Fibroblast of lung (primary cell): ENCODE measurements at regions not wholly inside any gene's neighbourhood (a gene's known extent, or its start where the extent isn't known, plus 50 kb on each side); places are given as distances from the start of the nearest gene placed in this dataset.

Experiments
- DNase-seq, 2 donors: peaks; one replicate each; pipeline versions ENCODE4 v3.0.0 to v3.0.0-alpha.2; 2010; ENCODE audit warnings: low read depth in 2 of 2
- H2AFZ ChIP-seq: 2 replicates; pipeline ENCODE4 v1.5.1; 2012; ENCODE audit warnings: low read length, control low read depth, inconsistent platforms
- H3K27ac ChIP-seq: 2 replicates; pipeline ENCODE4 v1.5.1; 2011; ENCODE audit warnings: low read length, control low read depth; ENCODE audit not compliant: insufficient read depth
- H3K27me3 ChIP-seq: 2 replicates; pipeline ENCODE4 v1.5.1; 2011; ENCODE audit warnings: mild to moderate bottlenecking, low read length; ENCODE audit not compliant: control insufficient read depth, insufficient read depth
- H3K36me3 ChIP-seq: 2 replicates; pipeline ENCODE4 v1.5.1; 2011; ENCODE audit warnings: low read length; ENCODE audit not compliant: control insufficient read depth, insufficient read depth
- H3K4me1 ChIP-seq: 2 replicates; pipeline ENCODE4 v1.5.1; 2011; ENCODE audit warnings: low read length; ENCODE audit not compliant: control insufficient read depth, insufficient read depth; ENCODE audit errors: extremely low read depth
- H3K4me2 ChIP-seq: 2 replicates; pipeline ENCODE4 v1.5.1; 2011; ENCODE audit warnings: low read length, control low read depth; ENCODE audit not compliant: insufficient read depth; ENCODE audit errors: extremely low read depth
- H3K4me3 ChIP-seq, 4 experiments: fragments of 200-600 bp in 1 of 4; sonication (generic) in 1 of 4; replicated peaks in 1 of 4; 2 replicates each; pipeline ENCODE4 v1.5.1; 2011 to 2016; ENCODE audit warnings: low read length in 4 of 4, low read depth in 3 of 4, mild to moderate bottlenecking in 3 of 4, control low read depth in 2 of 4, inconsistent platforms in 1 of 4, mixed read lengths in 1 of 4; ENCODE audit not compliant: insufficient read depth in 1 of 4; ENCODE audit errors: control extremely low read depth in 1 of 4
- H3K79me2 ChIP-seq: 2 replicates; pipeline ENCODE4 v1.5.1; 2012; ENCODE audit warnings: mild to moderate bottlenecking, low read length, inconsistent platforms; ENCODE audit not compliant: control insufficient read depth, insufficient read depth
- H3K9ac ChIP-seq: 2 replicates; pipeline ENCODE4 v1.5.1; 2011; ENCODE audit warnings: mild to moderate bottlenecking, low read length, control low read depth; ENCODE audit not compliant: insufficient read depth
- H3K9me3 ChIP-seq: 2 replicates; pipeline ENCODE4 v1.5.1; 2012; ENCODE audit warnings: low read depth, low read length; ENCODE audit not compliant: control insufficient read depth, insufficient read depth
- H4K20me1 ChIP-seq: 2 replicates; pipeline ENCODE4 v1.5.1; 2011; ENCODE audit warnings: low read length; ENCODE audit not compliant: control insufficient read depth, insufficient read depth; ENCODE audit errors: extremely low read depth
- CTCF ChIP-seq, 2 donors: IDR thresholded peaks in 1 of 2; conservative IDR thresholded peaks in 1 of 2; 1 replicate in 1 of 2; 2 replicates in 1 of 2; pipeline ENCODE4 v1.5.1; 2011 to 2012; ENCODE audit warnings: low read length in 2 of 2, control low read depth in 1 of 2, inconsistent platforms in 1 of 2, low read depth in 1 of 2, mild to moderate bottlenecking in 1 of 2
- EZH2 ChIP-seq: IDR thresholded peaks from 2 replicates; pipeline ENCODE4 v1.5.1; 2012; ENCODE audit warnings: low read length, control low read depth, mild to moderate bottlenecking; ENCODE audit errors: missing control alignments

DNA sequence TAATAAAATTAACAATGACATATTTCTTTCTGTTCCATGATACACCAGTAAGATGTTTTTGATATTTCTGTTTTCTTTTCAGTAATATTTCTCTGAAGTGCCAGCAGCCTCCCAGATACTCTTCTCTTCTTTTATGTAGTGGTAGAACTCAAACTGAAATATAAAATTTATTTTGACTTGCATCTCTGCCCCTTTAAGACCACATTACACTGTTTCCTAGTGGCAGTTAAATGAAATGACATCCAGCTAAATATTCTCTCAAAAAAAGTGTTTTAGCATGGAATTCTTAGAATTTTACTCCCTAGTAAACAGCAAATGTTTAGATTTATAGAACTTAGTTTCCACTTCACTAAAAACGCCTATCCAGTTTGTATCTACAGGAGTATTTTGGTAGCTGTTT, 237.2 kb upstream of the MTPN start:
- no peak for DNase-seq
- no peaks in the 10 kb centered on the region for H3K9me3 ChIP-seq
- TF ChIP-seq EZH2 (no peak), CTCF (conservative IDR thresholded peaks at IDR 0.05 in 1 of 2, IDR thresholded peaks at IDR 0.05 in 1 of 2; ENCODE audit: low read depth in 1 of 2, low read length in 2 of 2) (no peak)
- no peaks in the 10 kb centered on the region for H3K79me2 ChIP-seq
- no peaks in the 10 kb centered on the region for H3K36me3 ChIP-seq
- H3K27ac ChIP-seq, result no peak overlapping the region
- H3K4me1 ChIP-seq, result no peaks in the 10 kb centered on the region
- H3K27me3 ChIP-seq, result no peaks in the 10 kb centered on the region
- H3K4me3 ChIP-seq, result no peak overlapping the region
- no peak overlapping the region for H3K4me2 ChIP-seq
- no peaks in the 10 kb centered on the region for H4K20me1 ChIP-seq
- H2AFZ ChIP-seq, result no peak overlapping the region
- no peak overlapping the region for H3K9ac ChIP-seq

GRCh38 chr7:136213012-136213411, 235.9 kb upstream of the MTPN start:
- TF ChIP-seq EZH2, result no peak
- no peak for TF ChIP-seq CTCF (conservative IDR thresholded peaks at IDR 0.05 in 1 of 2, IDR thresholded peaks at IDR 0.05 in 1 of 2; ENCODE audit: low read depth in 1 of 2, low read length in 2 of 2)
- no peak for DNase-seq
- Histone ChIP-seq H3K36me3 (no peaks in the 10 kb centered on the region), H3K9me3 (no peaks in the 10 kb centered on the region), H3K27ac (no peak overlapping the region), H3K4me2 (no peak overlapping the region), H3K27me3 (no peaks in the 10 kb centered on the region), H2AFZ (no peak overlapping the region), H3K4me1 (no peaks in the 10 kb centered on the region), H4K20me1 (no peaks in the 10 kb centered on the region), H3K9ac (no peak overlapping the region), H3K79me2 (no peaks in the 10 kb centered on the region), H3K4me3 (no peak overlapping the region)

- Histone ChIP-seq H3K9me3 (no peaks in the 10 kb centered on the region), H3K4me1 (no peaks in the 10 kb centered on the region), H3K79me2 (no peaks in the 10 kb centered on the region), H4K20me1 (no peaks in the 10 kb centered on the region), H3K36me3 (no peaks in the 10 kb centered on the region), H3K27me3 (no peaks in the 10 kb centered on the region), H3K4me2 (no peak overlapping the region), H3K27ac (no peak overlapping the region), H3K4me3 (no peak overlapping the region), H3K9ac (no peak overlapping the region), H2AFZ (no peak overlapping the region)
- no peak for TF ChIP-seq EZH2
- no peak for DNase-seq
Measured at GRCh38 chr7:136210664-136211063, 233.5 kb upstream of the MTPN start.
